ENCODE measurements at regions not wholly inside any gene's neighbourhood (a gene's known extent, or its start where the extent isn't known, plus 50 kb on each side); places are given as distances from the start of the nearest gene placed in this dataset.

GRCh38 chr15:70345251-70346019 is 247.7 kb upstream of the TLE3 start:
- TF ChIP-seq CTCF (IDR thresholded peaks at IDR 0.05) (no peak), POLR2A (IDR thresholded peaks at IDR 0.05) (no peak)
- no peak for DNase-seq

GRCh38 chr15:70344666-70345065 is 246.9 kb upstream of the TLE3 start:
- WGBS, 4 donors, result 96 to 98% (median 97%) methylated on average over 3 of the region's 3 CpGs
- peaks cover 0 to 29% (median under 1%) of the 10 kb centered on the region in 12 donors for H3K4me1 ChIP-seq
- ATAC-seq, result no peak

More at GRCh38 chr15:70345251-70346019, 247.7 kb upstream of the TLE3 start:
- Histone ChIP-seq H3K4me1 (peaks cover 0 to 22% (median 0%) of the 10 kb centered on the region in 12 donors), H3K4me3 (no peak overlapping the region), H3K36me3 (no peaks in the 10 kb centered on the region), H3K9me3 (no peaks in the 10 kb centered on the region), H3K27ac (no peak overlapping the region), H3K27me3 (peaks cover 0 to 3% (median 0%) of the 10 kb centered on the region in 9 donors)
- 95 to 99% (median 98%) methylated on average over 7 of the region's 7 CpGs for WGBS, 4 donors
- ATAC-seq, result no peak
- intact Hi-C loops (cut with DNase I), result no loop called here

DNA sequence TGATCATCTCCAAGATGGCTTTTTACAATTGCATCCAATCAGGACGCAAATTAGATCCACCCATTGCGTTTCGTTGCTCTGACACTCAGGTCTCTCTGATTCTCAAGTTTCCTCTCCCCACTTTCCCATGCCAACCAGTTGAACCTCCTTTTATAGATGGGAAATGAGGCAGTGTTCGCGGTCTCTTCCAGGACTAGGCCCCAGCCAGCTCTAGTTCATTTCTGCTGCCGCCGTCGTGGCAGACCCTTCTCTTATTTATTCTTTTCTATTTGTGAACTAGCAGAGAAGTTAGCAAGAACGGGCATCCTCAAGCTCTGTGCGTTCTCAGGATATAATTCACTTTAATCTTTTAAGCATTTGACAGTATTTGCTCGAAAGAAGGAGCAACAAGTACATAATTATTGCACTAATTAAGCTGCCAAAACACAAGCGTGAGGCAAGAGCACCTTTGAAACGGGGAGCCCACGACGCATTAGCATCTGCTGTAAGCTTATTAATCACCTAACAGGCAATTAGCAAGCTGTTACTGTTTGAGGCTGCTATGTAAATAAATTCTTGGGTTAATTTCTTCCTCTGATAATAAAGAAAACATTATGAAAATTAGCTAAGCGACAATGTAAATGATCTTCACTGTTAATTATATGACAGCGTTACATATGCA is 246.4 kb upstream of the TLE3 start:
- no peak for ATAC-seq
- 93 to 95% (median 94%) methylated on average over 17 of the region's 17 CpGs for WGBS, 4 donors
- no peak for DNase-seq
- intact Hi-C loops (cut with DNase I), result no loop called here
- no peak overlapping the region for H3K27ac ChIP-seq
- H3K36me3 ChIP-seq, result no peaks in the 10 kb centered on the region
- no peaks in the 10 kb centered on the region for H3K9me3 ChIP-seq
- H3K27me3 ChIP-seq, result peaks cover 0 to 3% (median 0%) of the 10 kb centered on the region in 9 donors
- H3K4me1 ChIP-seq, result peaks cover 0 to 30% (median under 1%) of the 10 kb centered on the region in 12 donors
- no peak overlapping the region for H3K4me3 ChIP-seq
- no peak for TF ChIP-seq CTCF (IDR thresholded peaks at IDR 0.05)
- no peak for TF ChIP-seq POLR2A (IDR thresholded peaks at IDR 0.05)

More at GRCh38 chr15:70344666-70345065, 246.9 kb upstream of the TLE3 start:
- H3K9me3 ChIP-seq, result no peaks in the 10 kb centered on the region
- H3K27ac ChIP-seq, result no peak overlapping the region
- no peak for DNase-seq
- H3K36me3 ChIP-seq, result no peaks in the 10 kb centered on the region
- intact Hi-C loops (cut with DNase I), result no loop called here
- peaks cover 0 to 3% (median 0%) of the 10 kb centered on the region in 9 donors for H3K27me3 ChIP-seq
- no peak for TF ChIP-seq POLR2A (IDR thresholded peaks at IDR 0.05)
- no peak for TF ChIP-seq CTCF (IDR thresholded peaks at IDR 0.05)
- no peak overlapping the region for H3K4me3 ChIP-seq

All from heart left ventricle (tissue), 16 donors.